Hepatocyte (in vitro differentiated cells): ENCODE measurements at regions not wholly inside any gene's neighbourhood (a gene's known extent, or its start where the extent isn't known, plus 50 kb on each side); places are given as distances from the start of the nearest gene placed in this dataset.

Source experiments
- CTCF ChIP-seq: fragments of 200-600 bp; sonication (generic); IDR thresholded peaks from 2 replicates; pipeline ENCODE4 v1.5.1; 2016; ENCODE audit warnings: antibody characterized with exemption, mild to moderate bottlenecking; ENCODE audit not compliant: poor library complexity
- EZH2 ChIP-seq: fragments of 200-600 bp; sonication (generic); IDR thresholded peaks from 2 replicates; pipeline ENCODE4 v1.6.1; 2016; ENCODE audit warnings: antibody characterized with exemption, mild to moderate bottlenecking, borderline replicate concordance
- EZH2phosphoT487 ChIP-seq: fragments of 200-600 bp; sonication (generic); IDR thresholded peaks from one replicate; pipeline ENCODE4 v1.6.1; 2018; ENCODE audit warnings: antibody characterized with exemption, mild to moderate bottlenecking, low read depth, moderate library complexity; ENCODE audit not compliant: unreplicated experiment, severe bottlenecking

DNA sequence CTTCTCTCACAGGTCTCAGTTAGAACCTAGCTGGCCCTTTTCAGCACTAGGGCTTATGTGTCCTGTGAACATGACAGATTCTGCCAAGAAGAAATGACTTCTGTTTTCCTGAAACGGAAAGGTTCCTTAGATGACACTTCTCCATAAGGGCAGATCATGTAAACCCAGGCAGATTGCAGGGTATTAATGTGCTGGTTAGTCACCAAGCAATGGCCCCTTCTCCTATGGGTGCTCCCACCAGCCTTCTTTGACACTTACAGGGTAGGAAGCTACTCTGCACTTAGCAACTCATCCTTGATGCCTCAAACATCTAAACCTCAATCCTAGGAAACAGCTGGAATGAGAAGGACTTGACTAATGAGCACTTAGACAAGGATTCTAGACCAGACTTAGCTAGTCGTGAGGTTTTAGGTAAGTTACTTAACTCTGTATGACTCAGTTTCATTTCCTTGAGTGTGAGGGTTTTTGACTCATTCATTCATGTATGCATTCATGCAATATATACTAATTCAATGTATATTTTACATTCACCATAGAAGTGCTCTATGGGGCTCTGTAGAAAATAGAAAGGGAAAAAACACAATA, 74.1 kb upstream of the PLXNA2 start:
- no peak for TF ChIP-seq EZH2
- TF ChIP-seq CTCF, result no peak
- TF ChIP-seq EZH2phosphoT487, result no peak
